Amniotic epithelial cell (primary cell): ENCODE measurements at regions not wholly inside any gene's neighbourhood (a gene's known extent, or its start where the extent isn't known, plus 50 kb on each side); places are given as distances from the start of the nearest gene placed in this dataset.
A peak's percentile ranks its signal among the peaks of the same experiment; 100 is the strongest.
"Not testable (repeated sequence)": the region's sequence is repeated elsewhere in the genome, so short reads cannot be mapped to it uniquely, and the experiment has no call there.

Experiments used
- DNase-seq: peaks from one replicate; pipeline ENCODE4 v3.0.0-alpha.2; 2010; ENCODE audit warnings: low read depth

DNA sequence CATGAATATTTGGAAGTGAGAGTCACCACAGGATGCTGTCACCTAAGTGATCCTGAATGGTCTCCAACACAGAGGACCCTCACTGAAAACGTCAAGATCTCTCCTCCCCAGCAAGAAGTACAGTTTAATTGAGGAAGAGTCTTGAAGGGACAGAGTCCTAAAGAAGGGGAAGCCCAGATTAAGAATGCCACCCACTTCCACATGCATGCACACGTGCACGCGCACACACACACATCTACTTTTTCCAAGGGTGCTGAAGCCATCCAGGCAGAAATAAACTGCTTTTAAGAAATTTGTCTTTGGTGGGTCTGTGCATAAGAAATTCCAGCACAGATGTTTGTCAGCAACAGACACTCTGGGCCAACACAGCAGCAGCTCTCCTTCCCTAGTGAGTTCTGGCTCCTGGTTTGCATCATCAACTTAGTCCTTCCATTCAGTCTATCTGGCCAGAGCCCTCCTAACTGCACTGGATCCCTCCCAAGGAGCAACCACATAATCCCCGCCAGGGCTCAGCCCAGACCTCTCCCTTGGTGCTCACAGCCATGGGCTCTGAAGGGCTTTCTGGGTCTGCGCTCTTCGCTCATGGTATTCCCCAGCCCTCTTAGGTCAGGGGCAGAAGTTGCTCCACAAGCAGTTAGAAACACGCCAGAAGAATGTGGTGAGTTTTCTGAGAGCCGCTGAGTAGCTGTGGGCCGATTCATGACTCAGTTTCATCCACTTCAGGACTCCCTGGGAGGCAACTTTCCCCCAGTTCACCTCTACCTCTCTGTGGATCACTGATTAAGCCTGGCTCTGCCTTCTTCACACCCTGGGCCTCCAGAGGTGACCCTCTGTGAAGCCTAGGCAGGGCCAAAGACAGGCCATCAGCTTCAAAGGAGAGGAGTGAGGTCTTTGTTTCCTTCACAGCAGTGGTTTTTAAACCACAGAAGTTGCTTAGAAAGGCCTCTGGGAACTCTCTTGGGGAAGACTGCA is 132.6 kb upstream of the LIPC start:
- peak; percentile 96 for DNase-seq

DNA sequence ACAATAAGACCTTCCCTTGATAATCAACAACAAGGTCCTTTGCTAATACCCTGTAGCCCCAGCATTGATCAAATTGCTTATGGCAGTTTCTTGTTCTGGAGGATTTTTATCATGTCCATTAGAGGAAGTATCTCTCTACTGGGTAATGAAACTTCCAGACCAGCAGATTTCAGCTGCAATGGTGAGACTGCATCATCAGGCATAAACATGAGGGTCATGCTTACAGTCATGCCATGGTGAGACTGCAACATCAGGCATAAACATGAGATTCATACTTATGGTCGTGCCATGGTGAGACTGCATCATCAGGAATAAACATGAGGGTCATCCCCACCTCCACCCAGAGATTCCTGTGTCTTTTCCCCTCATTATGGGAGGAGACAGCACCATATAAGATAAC is 129.0 kb upstream of the LIPC start:
- DNase-seq, result no peak

DNA sequence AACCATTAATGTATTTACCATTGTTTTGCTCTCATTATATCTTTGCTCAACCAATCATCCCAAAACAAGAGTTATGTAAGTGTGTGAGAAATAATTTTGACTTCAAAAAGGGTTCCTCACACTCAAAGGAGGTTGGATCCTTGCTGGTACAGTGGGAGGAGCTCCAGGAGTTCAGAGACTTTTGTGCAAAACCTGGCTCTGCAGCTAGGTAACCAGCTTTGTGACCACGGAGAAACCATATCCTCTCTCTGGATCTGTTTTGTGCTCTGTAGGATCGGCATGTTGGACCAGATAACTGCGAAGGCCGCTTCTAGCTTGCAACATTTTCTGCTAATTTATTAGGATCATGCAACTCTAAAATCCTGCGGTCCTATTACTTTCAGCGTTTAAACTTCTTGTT is 128.6 kb upstream of the LIPC start:
- no peak for DNase-seq

DNA sequence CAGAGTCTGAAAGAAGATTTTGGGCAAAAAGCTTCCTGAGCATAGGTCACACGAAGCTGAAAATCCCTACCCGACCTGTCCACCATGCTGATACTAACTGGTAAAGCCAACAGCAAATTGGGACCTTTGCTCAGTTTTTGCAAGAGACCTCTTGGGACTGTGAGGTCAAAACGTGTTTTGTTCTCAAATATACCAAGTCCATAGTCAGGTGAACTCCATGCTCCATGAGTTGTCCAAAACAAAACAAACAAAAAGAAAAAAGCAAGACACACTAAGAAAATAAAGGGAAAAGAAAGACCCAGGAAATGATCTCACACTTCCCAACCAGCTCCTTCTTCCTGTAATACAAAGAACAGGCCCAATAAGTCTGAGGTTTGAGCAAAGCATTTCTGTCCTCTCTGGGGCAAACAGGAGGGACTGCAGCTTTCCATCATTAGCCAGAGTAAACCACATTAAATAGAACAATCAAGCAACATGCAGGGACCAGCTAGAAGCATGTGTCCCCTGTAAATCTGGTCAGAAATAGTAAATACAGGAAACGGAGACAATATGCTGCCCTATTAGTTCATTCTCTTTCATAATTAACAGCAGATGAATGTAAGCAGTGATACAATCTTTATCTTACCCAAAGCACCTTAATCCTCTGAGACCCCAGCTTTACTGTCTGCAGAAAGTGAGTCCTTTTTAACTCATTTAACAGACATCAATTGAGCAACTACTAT is 125.0 kb upstream of the LIPC start:
- DNase-seq, result no peak

DNA sequence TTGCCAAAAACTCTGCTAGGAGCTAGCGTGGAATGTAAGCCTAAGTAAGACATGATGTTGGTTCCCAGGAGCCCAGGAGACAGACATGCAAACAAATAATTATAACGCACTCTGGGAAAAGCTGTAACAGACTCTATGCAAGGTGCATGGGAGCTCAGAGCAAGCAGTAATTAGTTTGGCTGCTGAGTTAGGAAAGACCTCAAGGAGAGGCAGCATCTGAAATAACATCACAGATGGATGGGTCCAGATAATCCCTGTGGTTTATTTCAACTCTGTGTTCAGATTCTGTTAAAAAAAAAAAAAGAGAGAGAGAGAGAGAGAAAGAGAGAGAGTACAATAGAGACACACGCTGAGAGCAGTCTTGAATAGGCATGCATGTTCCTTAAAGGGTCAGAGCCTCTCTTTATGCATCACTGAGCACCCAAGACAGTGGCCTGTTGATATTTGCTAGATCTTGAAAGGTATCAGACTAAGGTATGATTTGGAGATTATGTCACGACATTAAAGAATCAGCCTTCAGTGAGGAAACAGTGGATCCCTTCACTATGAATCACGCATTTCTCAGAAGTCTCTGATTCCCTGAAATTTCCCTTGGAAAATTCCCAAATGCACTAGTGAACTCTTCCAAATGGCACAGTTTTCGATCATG is 124.4 kb upstream of the LIPC start:
- peak; percentile 86 for DNase-seq

DNA sequence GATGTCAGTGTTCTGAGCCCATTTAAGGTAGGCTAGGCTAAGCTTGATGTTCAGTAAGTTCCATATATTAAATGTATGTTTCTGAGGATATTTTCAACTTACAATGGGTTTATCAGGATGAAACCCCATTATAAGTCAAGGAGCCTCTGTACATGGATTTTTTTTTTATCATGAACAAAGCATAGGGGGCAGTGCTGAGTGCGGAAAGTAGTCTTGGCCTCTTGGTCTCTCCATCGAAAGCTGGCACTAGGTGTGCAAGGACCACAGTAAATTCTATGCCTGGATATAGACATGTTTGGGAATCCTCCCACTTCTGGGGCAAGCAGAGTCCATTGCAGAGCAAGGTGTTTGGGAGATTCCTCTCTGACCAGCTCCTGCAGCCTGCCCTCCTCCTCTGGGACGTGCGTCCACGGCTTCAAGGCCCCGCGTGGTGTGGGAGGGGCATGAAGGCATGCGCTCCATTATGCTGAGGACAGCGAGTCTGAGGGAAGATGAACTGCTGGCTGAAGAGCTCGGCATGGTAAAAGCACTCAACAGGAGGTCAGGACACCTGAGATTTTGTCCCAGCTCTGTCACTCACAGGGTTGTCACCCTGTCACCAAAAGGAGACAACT is 122.9 kb upstream of the LIPC start:
- DNase-seq, result no peak

DNA sequence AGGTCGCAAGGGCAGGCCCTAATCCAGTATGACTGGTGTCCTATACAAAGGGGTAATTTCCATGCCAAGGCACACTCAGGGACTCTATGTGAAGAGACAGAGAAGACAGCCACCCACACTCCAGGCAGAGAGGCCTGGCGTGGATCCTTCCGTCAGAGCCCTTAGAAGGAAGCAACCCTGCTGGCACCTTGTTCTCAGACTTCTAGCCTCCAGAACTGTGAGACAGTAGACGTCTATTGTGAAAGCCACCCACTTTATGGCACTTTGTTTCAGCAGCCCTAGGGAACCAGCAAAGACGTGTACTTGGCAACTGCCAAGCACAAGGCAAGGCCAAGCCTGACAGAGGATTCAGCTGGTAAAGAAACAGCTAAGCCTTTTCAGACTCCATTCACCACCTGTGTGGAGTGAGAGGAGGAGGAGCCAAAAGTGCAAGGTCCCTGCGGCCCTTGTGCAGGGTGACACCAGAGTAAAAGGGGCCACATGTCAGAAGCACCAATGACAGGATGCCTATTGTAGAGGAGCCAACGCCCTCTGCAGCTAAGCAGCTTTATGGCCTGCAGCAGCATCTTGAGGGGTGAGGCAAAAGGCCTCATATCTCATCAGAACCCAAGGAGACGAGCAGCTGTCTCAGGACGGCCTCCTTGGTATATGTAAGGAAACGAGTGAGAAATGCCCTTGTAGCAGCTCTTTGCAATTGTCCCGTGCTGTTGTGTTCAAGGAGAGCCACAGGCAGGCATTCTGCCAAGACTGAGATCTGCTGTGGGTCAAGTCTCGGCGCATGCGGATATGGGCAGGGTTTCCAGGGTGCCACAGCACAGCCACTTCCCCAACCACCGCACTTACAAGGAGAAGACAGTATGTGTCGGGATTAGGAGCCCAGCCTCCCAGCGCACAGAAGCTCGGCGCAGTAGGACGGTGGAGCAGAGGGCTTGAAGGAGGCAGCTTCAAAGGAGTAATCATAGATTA is 121.5 kb upstream of the LIPC start:
- no peak for DNase-seq

DNA sequence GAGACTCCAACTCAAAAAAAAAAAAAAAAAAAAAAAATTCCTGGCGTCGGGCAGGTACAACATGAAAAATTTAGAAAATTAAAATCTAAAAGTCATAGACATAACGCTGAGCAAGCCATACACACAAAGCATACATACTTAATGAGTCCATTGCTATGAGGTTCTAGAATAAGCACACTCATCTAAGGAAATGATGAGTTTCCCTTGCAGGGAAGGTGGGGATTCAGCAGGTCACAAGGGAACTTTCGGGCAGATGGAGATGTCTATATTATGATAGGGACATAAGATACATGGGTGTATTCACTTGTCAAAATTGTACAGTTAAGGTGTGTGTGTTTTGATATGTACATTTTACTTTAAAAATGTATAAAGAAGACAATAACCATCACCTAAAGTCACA is 120.2 kb upstream of the LIPC start:
- no peak for DNase-seq

DNA sequence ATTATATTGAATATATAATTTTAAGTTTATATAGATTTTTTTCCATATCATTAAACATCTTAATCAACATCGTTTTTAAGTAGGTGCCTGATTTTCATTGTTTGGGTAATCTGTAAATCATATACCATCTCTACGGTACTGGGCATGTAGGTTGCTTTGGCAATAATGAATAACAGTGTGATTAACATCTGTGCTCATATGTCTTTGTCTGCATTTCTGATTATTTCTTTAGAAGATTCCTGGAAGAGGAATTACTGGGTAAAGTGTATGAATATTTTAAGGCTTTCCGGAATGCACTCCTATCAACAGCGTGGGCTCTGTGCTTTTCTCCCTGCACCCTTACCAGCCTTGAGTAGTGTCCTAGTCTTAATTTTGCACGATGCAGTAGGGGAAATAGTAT is 119.8 kb upstream of the LIPC start:
- DNase-seq, result peak; percentile 26

DNA sequence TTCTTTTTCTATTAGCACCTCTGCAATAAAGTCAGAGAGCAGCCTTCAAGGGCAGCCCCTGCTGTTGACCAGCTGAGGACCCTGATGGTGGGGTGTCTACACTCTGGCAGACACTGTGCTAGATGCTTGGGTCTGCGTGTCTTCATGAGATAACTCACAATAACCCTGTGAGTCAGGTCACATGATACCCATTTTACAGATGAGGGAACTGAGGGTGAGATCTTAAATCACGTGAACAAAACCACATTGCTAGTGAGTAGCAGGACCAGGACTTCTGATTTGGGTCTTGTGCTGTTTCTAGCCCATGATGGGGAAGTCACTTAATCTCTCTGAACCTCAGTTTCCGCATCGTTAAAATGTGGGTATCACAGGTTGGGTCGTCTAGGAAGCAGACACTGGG is 118.5 kb upstream of the LIPC start:
- DNase-seq, result no peak

DNA sequence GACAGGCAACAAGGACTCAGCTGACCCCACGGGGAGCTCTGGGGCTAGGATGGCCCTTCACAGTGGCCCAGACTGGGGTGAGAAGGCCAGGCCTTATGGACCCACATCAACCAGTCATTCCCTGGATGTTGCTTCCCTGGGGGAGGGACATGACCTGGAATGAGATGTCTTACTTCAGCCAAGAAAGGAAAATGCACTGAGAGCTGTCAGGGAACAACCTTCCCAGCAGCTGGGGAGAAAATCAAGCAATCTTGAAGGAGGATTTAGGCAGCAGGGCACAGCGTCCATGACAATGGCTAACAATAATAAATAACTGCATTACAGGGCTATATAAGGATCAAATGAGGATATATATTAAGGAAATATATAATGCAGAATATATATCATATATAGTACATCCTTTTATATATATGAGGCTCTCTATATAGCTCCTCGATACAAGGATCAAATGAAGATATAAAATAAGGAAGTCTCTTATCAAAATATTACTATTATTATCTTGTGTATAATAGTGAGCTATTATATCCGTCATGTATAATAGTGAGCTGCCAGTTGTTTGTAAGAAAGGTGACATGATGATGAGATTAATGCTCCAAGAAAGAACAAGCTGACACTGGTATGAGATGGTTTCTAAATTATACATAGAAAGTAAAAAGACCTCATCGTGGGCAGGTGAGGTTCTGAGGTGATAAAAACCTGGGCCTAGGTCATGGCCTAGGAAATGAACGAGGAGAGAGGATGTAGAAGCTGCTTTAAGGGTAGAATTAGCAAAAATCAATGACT is 117.8 kb upstream of the LIPC start:
- no peak for DNase-seq

DNA sequence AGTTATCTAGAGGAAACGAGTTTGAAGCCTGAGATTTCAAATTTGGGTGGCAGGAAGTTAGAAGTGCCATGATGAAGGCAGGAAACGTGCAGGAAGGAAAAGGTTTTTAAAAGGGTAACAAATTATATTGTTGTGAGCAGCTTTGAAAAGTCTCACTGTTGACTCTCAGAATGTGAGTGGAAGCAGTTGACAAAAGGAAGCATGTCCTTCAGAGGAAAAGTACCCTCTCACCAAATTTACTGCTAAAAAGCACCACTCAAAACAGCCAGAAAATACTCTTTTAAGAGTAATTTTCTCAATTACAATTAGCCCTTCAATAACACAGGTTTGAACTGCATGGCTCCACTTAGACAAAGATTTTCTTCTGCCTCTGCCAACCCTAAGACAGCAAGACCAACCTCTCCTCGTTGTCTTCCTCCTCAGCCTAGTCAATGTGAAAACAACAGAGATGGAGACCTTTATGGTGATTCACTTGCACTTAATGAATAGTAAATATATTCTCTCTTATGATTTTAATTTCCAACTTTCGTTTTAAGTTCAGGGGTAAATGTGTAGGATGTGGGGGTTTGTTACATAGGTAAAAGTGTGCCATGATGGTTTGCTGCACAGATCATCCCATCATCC is 117.1 kb upstream of the LIPC start:
- DNase-seq, result no peak

DNA sequence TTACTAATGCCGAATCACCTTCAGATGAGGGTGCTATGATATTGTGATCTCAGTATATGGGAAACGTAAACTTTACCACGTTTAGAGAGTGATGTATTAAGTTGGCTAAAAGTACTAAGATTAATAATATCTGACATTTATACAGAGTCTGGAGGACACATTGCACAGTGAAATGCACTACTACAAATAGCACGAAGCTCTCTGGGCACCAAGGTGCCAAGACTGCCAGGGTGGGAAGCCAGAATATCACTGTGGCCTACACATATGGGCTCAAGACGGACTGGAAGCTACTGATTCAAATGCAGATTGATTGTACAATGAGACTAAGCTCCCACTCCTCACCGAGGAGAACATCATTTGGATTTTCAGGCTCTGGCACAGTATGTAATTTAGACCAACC is 113.3 kb upstream of the LIPC start:
- no peak for DNase-seq

DNA sequence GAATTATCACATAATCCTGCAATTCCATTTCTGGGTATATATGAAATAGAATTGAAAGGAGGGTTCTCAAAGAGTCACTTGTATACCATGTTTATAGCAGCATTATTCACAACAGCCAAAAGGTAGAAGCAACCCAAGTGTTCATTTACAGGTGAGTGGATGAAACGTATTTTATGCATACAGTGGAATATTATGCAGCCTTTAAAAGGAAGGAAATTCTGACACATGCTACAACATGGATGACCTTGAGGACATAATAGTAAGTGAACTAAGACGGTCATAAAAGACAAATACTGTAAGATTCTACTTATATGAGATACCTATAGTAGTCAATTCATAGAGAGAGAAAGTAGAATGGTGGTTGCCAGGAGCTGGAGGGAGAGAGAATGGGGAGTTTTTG is 110.8 kb upstream of the LIPC start:
- no peak for DNase-seq

DNA sequence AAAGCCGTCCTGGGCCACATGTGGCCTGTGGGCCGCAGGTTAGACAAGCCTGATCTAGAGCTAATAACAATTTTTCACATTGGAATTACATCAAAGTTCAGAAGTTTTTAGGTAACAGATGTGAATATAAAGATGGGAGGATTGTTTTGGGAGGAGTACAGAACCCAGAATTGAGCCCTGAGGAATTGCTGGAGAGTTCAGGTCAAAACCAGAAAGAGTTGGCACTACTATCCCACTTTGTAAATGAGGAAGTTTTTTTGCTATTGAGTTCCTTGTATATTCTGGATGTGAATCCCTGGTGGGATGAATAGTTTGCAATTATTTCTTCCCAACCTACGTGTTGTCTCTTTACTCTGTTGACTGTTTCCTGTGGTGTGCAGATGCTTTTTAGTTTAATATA is 109.5 kb upstream of the LIPC start:
- no peak for DNase-seq

DNA sequence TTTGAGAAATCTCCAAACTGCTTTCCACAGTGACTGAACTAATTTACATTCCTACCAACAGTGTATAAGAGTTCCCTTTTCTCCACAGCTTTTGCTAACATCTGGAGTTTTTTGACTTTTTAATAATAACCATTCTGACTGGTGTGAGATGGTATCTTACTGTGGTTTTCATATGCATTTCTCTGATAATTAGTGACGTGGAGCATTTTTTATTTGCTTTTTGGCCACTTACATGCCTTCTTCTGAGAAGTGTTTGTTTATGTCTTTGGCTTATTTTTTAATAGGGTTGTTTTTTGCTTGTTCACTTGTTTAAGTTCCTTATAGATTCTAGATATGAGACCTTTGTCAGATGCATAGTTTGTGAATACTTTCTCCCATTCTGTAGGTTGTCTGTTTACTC is 108.5 kb upstream of the LIPC start:
- not testable (repeated sequence) for DNase-seq

DNA sequence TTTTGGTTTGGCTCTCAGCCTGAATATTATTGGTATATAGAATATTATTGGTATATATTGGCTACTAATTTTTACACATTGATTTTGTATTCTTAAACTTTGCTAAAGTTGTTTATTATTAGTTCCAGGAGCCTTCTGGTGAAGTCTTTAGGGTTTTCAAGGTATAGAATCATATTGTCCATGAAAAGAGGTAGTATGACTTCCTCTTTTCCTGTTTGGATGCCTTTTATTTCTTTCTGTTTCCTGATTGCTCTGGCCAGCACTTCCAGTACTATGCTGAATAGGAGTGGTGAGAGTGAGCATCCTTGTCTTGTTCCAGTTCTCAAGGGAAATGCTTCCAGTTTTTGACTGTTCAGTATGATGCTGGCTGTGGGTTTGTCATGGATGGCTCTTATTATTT is 107.3 kb upstream of the LIPC start:
- DNase-seq, result no peak

DNA sequence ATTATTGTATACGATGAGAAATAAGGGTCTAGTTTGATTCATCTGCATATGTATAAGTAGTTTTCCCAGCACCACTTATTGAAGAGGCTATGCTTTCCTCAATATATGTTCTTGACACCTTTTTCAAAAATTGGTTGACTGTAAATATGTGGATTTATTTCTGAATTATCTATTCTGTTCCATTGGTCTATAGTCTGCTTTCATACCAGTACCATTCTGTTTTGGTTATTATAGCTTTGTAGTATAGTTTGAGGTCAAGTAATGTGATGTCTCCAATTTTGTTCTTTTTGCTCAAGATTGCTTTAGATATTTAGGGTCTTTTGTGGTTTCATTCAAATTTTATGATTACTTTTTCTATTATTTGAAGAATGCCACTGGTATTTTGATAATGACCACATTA is 103.8 kb upstream of the LIPC start:
- DNase-seq, result no peak

DNA sequence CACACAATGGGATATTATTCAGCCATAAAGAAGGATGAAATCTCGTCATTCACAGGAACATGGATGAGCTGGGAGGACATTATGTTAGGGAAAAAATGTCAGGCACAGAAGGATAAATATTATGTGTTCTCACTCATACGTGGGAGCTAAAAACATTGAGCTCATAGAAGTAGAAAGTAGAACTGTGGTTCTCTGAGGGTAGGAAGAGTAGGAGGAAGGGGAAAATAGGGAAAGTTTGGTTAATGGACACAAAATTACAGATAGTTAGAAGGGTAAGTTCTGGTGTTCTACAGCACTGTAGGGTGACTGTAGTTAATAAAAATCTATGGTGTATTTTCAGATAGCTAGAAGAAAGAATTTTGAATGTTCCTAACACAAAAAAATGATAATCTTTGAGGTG is 102.6 kb upstream of the LIPC start:
- no peak for DNase-seq
